Liver (tissue), 8 donors: ENCODE measurements at regions not wholly inside any gene's neighbourhood (a gene's known extent, or its start where the extent isn't known, plus 50 kb on each side); places are given as distances from the start of the nearest gene placed in this dataset.

Experiments used
- DNase-seq: peaks from one replicate; pipeline ENCODE4 v3.0.0-alpha.2; 2017; ENCODE audit warnings: low spot score
- H3K27ac ChIP-seq, 2 donors: one replicate each; pipeline ENCODE4 v1.7.0; 2013; ENCODE audit warnings: inconsistent platforms in 2 of 2, low read length in 2 of 2, control low read depth in 1 of 2, low read depth in 1 of 2, mild to moderate bottlenecking in 1 of 2
- H3K27me3 ChIP-seq, 4 donors: one replicate each; pipeline versions ENCODE4 v1.6.1 to v1.7.0; 2013; ENCODE audit warnings: low read length in 3 of 4, inconsistent platforms in 1 of 4, mild to moderate bottlenecking in 1 of 4, moderate library complexity in 1 of 4; ENCODE audit not compliant: control insufficient read depth in 4 of 4, insufficient read depth in 4 of 4
- H3K36me3 ChIP-seq, 4 donors: one replicate each; pipeline versions ENCODE4 v1.6.1 to v1.7.0; 2013; ENCODE audit warnings: low read length in 3 of 4, mild to moderate bottlenecking in 3 of 4, low read depth in 1 of 4, moderate library complexity in 1 of 4; ENCODE audit not compliant: control insufficient read depth in 4 of 4, insufficient read depth in 3 of 4
- H3K4me1 ChIP-seq, 4 donors: one replicate each; pipeline versions ENCODE4 v1.6.1 to v1.7.0; 2013; ENCODE audit warnings: low read length in 3 of 4, mild to moderate bottlenecking in 3 of 4, moderate library complexity in 1 of 4; ENCODE audit not compliant: control insufficient read depth in 4 of 4, insufficient read depth in 4 of 4
- H3K4me3 ChIP-seq, 3 donors: one replicate each; pipeline versions ENCODE4 v1.6.1 to v1.7.0; 2013; ENCODE audit warnings: low read length in 3 of 3, control low read depth in 1 of 3, low read depth in 1 of 3, mild to moderate bottlenecking in 1 of 3
- H3K9ac ChIP-seq, 2 donors: one replicate each; pipeline ENCODE4 v1.7.0; 2013; ENCODE audit warnings: low read length in 2 of 2, mild to moderate bottlenecking in 2 of 2, moderate library complexity in 2 of 2, control low read depth in 1 of 2, low read depth in 1 of 2
- H3K9me3 ChIP-seq, 4 donors: one replicate each; pipeline versions ENCODE4 v1.6.1 to v1.7.0; 2013; ENCODE audit warnings: low read length in 3 of 4; ENCODE audit not compliant: control insufficient read depth in 4 of 4
- ATF3 ChIP-seq: IDR thresholded peaks from 2 replicates; pipeline ENCODE4 v1.6.1; 2016; ENCODE audit warnings: antibody characterized with exemption
- CTCF ChIP-seq: fragments of 150-350 bp; IDR thresholded peaks from 2 replicates; pipeline ENCODE4 v1.5.1; 2017; ENCODE audit warnings: improper control_type of control experiment, low read depth, low read length; ENCODE audit not compliant: missing input control
- EGR1 ChIP-seq, 2 donors: IDR thresholded peaks; 2 replicates each; pipeline ENCODE4 v1.6.1; 2016 to 2018; ENCODE audit warnings: antibody characterized with exemption in 2 of 2, low read depth in 2 of 2
- FOXA1 ChIP-seq: IDR thresholded peaks from 2 replicates; pipeline ENCODE4 v1.6.1; 2016; ENCODE audit warnings: antibody characterized with exemption
- FOXA2 ChIP-seq: IDR thresholded peaks from 2 replicates; pipeline ENCODE4 v1.6.1; 2016; ENCODE audit warnings: antibody characterized with exemption
- GABPA ChIP-seq, 2 donors: IDR thresholded peaks in 1 of 2; conservative IDR thresholded peaks in 1 of 2; 2 replicates each; pipeline ENCODE4 v1.6.1; 2016; ENCODE audit warnings: antibody characterized with exemption in 2 of 2, mild to moderate bottlenecking in 1 of 2, moderate library complexity in 1 of 2
- HNF4A ChIP-seq, 2 donors: conservative IDR thresholded peaks; 2 replicates each; pipeline ENCODE4 v1.6.1; 2016; ENCODE audit warnings: antibody characterized with exemption in 2 of 2, mild to moderate bottlenecking in 2 of 2
- HNF4G ChIP-seq: IDR thresholded peaks from 2 replicates; pipeline ENCODE4 v1.6.1; 2016; ENCODE audit warnings: antibody characterized with exemption
- JUND ChIP-seq, 2 donors: IDR thresholded peaks; 2 replicates each; pipeline ENCODE4 v1.6.1; 2016; ENCODE audit warnings: antibody characterized with exemption in 2 of 2
- MAX ChIP-seq: IDR thresholded peaks from 2 replicates; pipeline ENCODE4 v1.6.1; 2016; ENCODE audit warnings: antibody characterized with exemption
- NR2F2 ChIP-seq: IDR thresholded peaks from 2 replicates; pipeline ENCODE4 v1.6.1; 2016; ENCODE audit warnings: antibody characterized with exemption
- RAD21 ChIP-seq, 2 donors: IDR thresholded peaks; 2 replicates each; pipeline ENCODE4 v1.6.1; 2016; ENCODE audit warnings: antibody characterized with exemption in 2 of 2, mild to moderate bottlenecking in 2 of 2
- REST ChIP-seq: IDR thresholded peaks from 2 replicates; pipeline ENCODE4 v1.6.1; 2016; ENCODE audit warnings: antibody characterized with exemption, mild to moderate bottlenecking
- RXRA ChIP-seq, 2 donors: IDR thresholded peaks; 2 replicates each; pipeline ENCODE4 v1.6.1; 2017 to 2018; ENCODE audit warnings: antibody characterized with exemption in 2 of 2, mild to moderate bottlenecking in 1 of 2
- SP1 ChIP-seq: IDR thresholded peaks from 2 replicates; pipeline ENCODE4 v1.6.1; 2018; ENCODE audit warnings: antibody characterized with exemption, mild to moderate bottlenecking
- TAF1 ChIP-seq: conservative IDR thresholded peaks from 2 replicates; pipeline ENCODE4 v1.6.1; 2016; ENCODE audit warnings: antibody characterized with exemption, mild to moderate bottlenecking
- YY1 ChIP-seq: IDR thresholded peaks from 2 replicates; pipeline ENCODE4 v1.6.1; 2016; ENCODE audit warnings: antibody characterized with exemption, mild to moderate bottlenecking
- ZBTB33 ChIP-seq: IDR thresholded peaks from 2 replicates; pipeline ENCODE4 v1.6.1; 2016; ENCODE audit warnings: antibody characterized with exemption
- whole genome bisulfite sequencing: extraction: QIAGEN DNeasy Blood & Tissue Kit; methylation state at CpG from one replicate; pipeline ENCODE4 v1.1.7; 2013; 5-methylcytosine and 5-hydroxymethylcytosine counted together
- donor health status: healthy.
- donor health status: healthy.
- donor health status: healthy.
- donor health status: healthy.
- donor health status: healthy.

GRCh38 chr9:28661853-28662252 is 1088.6 kb upstream of the C9orf72 start:
- Histone ChIP-seq H3K27ac (no peak overlapping the region), H3K27me3 (no peaks in the 10 kb centered on the region), H3K9ac (no peak overlapping the region), H3K9me3 (no peaks in the 10 kb centered on the region), H3K4me3 (no peak overlapping the region), H3K36me3 (no peaks in the 10 kb centered on the region), H3K4me1 (no peaks in the 10 kb centered on the region)
- no peak for TF ChIP-seq REST
- TF ChIP-seq EGR1 (IDR thresholded peaks at IDR 0.05; ENCODE audit: low read depth in 2 of 2), result no peak
- no peak for TF ChIP-seq FOXA2
- TF ChIP-seq HNF4G, result no peak
- TF ChIP-seq FOXA1, result no peak
- no peak for TF ChIP-seq GABPA (IDR thresholded peaks at IDR 0.05 in 1 of 2, conservative IDR thresholded peaks at IDR 0.05 in 1 of 2)
- no peak for TF ChIP-seq MAX
- no peak for TF ChIP-seq JUND (IDR thresholded peaks at IDR 0.05)
- TF ChIP-seq RXRA (IDR thresholded peaks at IDR 0.05), result no peak
- TF ChIP-seq RAD21 (IDR thresholded peaks at IDR 0.05), result no peak
- TF ChIP-seq ZBTB33, result no peak
- TF ChIP-seq SP1, result no peak
- no peak for TF ChIP-seq NR2F2
- TF ChIP-seq YY1, result no peak
- no peak for TF ChIP-seq CTCF
- TF ChIP-seq HNF4A (conservative IDR thresholded peaks at IDR 0.05), result no peak
- no peak for TF ChIP-seq ATF3
- no peak for TF ChIP-seq TAF1
- WGBS, result 75% methylated on average over 3 of the region's 3 CpGs
- no peak for DNase-seq

GRCh38 chr9:28662675-28663074 is 1089.4 kb upstream of the C9orf72 start:
- no peak for DNase-seq
- TF ChIP-seq YY1, result no peak
- no peak for TF ChIP-seq CTCF
- TF ChIP-seq MAX, result no peak
- TF ChIP-seq NR2F2, result no peak
- no peak for TF ChIP-seq TAF1
- no peak for TF ChIP-seq FOXA1
- TF ChIP-seq FOXA2, result no peak
- TF ChIP-seq RAD21 (IDR thresholded peaks at IDR 0.05), result no peak
- Histone ChIP-seq H3K4me1 (no peaks in the 10 kb centered on the region), H3K27me3 (no peaks in the 10 kb centered on the region), H3K4me3 (no peak overlapping the region), H3K9me3 (no peaks in the 10 kb centered on the region), H3K27ac (no peak overlapping the region), H3K36me3 (no peaks in the 10 kb centered on the region), H3K9ac (no peak overlapping the region)
- WGBS, result 80% methylated on average over 2 of the region's 2 CpGs
